Left ventricle myocardium superior (tissue), 1 donor: ENCODE measurements at regions not wholly inside any gene's neighbourhood (a gene's known extent, or its start where the extent isn't known, plus 50 kb on each side); places are given as distances from the start of the nearest gene placed in this dataset.
A peak's percentile ranks its signal among the peaks of the same experiment; 100 is the strongest.
"Not testable (repeated sequence)": the region's sequence is repeated elsewhere in the genome, so short reads cannot be mapped to it uniquely, and the experiment has no call there.

Experiments
- ATAC-seq: fragments of 200-7000 bp; cut with Tn5 transposase; one replicate; pipeline ENCODE4 v1.9.1; 2020; ENCODE audit warnings: mild to moderate bottlenecking, moderate library complexity
- DNase-seq: peaks from one replicate; pipeline ENCODE4 v3.0.0-alpha.2; 2020
- intact Hi-C: fragments of 100-400 bp; cut with micrococcal nuclease; formaldehyde crosslinking; loops from one replicate; pipeline ENCODE4 v1.11.0; 2022
- donor health status: DM: no; HTN: yes; CAD: no; lungs with severe emphysema.

- ATAC-seq (no peak), DNase-seq (no peak)
- intact Hi-C loops, result no loop called here
Measured at GRCh38 chr7:136480901-136481300, 387.6 kb upstream of the CHRM2 start.

GRCh38 chr7:136479922-136480321 is 388.5 kb upstream of the CHRM2 start:
- no peak for ATAC-seq
- intact Hi-C loops, result no loop called here
- DNase-seq, result no peak

GRCh38 chr7:136470179-136470578 is 398.3 kb upstream of the CHRM2 start:
- no peak for DNase-seq
- ATAC-seq, result no peak
- intact Hi-C loops, result no loop called here

- intact Hi-C loops, result no loop called here
- no peak for DNase-seq
- no peak for ATAC-seq
Measured at GRCh38 chr7:136452949-136453348, 415.5 kb upstream of the CHRM2 start.

GRCh38 chr7:136446751-136447150 is 421.7 kb upstream of the CHRM2 start:
- intact Hi-C loops, result no loop called here

GRCh38 chr7:136441835-136442234 is 426.6 kb upstream of the CHRM2 start:
- ATAC-seq, result no peak
- intact Hi-C loops, result no loop called here
- no peak for DNase-seq

More at GRCh38 chr7:136446751-136447150, 421.7 kb upstream of the CHRM2 start:
- no peak for DNase-seq
- no peak for ATAC-seq

- ATAC-seq, intact Hi-C loops, DNase-seq: not testable (repeated sequence)
Measured at GRCh38 chr7:136431736-136432135, 436.7 kb upstream of the CHRM2 start.

- intact Hi-C loops, result loop anchor here (10.0 kb wide), 1 partner anchor 431 kb away; no protein-coding TSS in a partner anchor
- ATAC-seq (no peak), DNase-seq (no peak)
Measured at GRCh38 chr7:136424058-136424457, 444.4 kb upstream of the CHRM2 start.

- intact Hi-C loops, result loop anchor here (10.0 kb wide), 1 partner anchor 435 kb away; no protein-coding TSS in a partner anchor
- ATAC-seq, DNase-seq: not testable (repeated sequence)
Measured at GRCh38 chr7:136419740-136420139, 442.6 kb upstream of the MTPN start.

GRCh38 chr7:136412952-136413351 is 435.8 kb upstream of the MTPN start:
- intact Hi-C loops, result no loop called here
- DNase-seq (no peak), ATAC-seq (no peak)

- intact Hi-C loops, result no loop called here
- ATAC-seq (peak; percentile 63), DNase-seq (peak; percentile 25)
Measured at GRCh38 chr7:136405931-136406777, 429.0 kb upstream of the MTPN start.

- intact Hi-C loops, result no loop called here
- no peak for ATAC-seq
Measured at GRCh38 chr7:136403591-136403990, 426.4 kb upstream of the MTPN start.

GRCh38 chr7:136400877-136401276 is 423.7 kb upstream of the MTPN start:
- intact Hi-C loops, result no loop called here
- ATAC-seq (no peak), DNase-seq (no peak)

More at GRCh38 chr7:136403591-136403990, 426.4 kb upstream of the MTPN start:
- DNase-seq, result no peak

GRCh38 chr7:136399385-136399784 is 422.2 kb upstream of the MTPN start:
- DNase-seq (no peak), ATAC-seq (no peak)
- intact Hi-C loops, result no loop called here

- intact Hi-C loops, result no loop called here
- no peak for ATAC-seq
- no peak for DNase-seq
Measured at GRCh38 chr7:136392856-136393255, 415.7 kb upstream of the MTPN start.

GRCh38 chr7:136391371-136391770 is 414.2 kb upstream of the MTPN start:
- DNase-seq, result no peak
- ATAC-seq, result no peak
- intact Hi-C loops, result no loop called here

- no peak for DNase-seq
- ATAC-seq, result no peak
- intact Hi-C loops, result no loop called here
Measured at GRCh38 chr7:136389933-136390332, 412.8 kb upstream of the MTPN start.

- DNase-seq (no peak), ATAC-seq (no peak)
- intact Hi-C loops, result no loop called here
Measured at GRCh38 chr7:136386876-136387275, 409.7 kb upstream of the MTPN start.

- intact Hi-C loops, DNase-seq, ATAC-seq: not testable (repeated sequence)
Measured at GRCh38 chr7:136371409-136371808, 394.2 kb upstream of the MTPN start.

- DNase-seq (no peak), ATAC-seq (no peak)
- intact Hi-C loops, result no loop called here
Measured at GRCh38 chr7:136370137-136370536, 393.0 kb upstream of the MTPN start.

- intact Hi-C loops, result no loop called here
- ATAC-seq (no peak), DNase-seq (no peak)
Measured at GRCh38 chr7:136369225-136369624, 392.1 kb upstream of the MTPN start.
